GM10266 (cell line): ENCODE measurements at regions not wholly inside any gene's neighbourhood (a gene's known extent, or its start where the extent isn't known, plus 50 kb on each side); places are given as distances from the start of the nearest gene placed in this dataset.

ENCODE experiments used
- DNase-seq: peaks from one replicate; pipeline ENCODE4 v3.0.0; 2012; ENCODE audit errors: extremely low spot score
- TF ChIP-seq, protein P1 (sequence below): IDR thresholded peaks from 2 replicates; pipeline ENCODE4 v1.5.1; 2012; ENCODE audit warnings: mild to moderate bottlenecking, low read depth; ENCODE audit not compliant: control insufficient read depth, insufficient read depth; ENCODE audit errors: missing control alignments

DNA sequence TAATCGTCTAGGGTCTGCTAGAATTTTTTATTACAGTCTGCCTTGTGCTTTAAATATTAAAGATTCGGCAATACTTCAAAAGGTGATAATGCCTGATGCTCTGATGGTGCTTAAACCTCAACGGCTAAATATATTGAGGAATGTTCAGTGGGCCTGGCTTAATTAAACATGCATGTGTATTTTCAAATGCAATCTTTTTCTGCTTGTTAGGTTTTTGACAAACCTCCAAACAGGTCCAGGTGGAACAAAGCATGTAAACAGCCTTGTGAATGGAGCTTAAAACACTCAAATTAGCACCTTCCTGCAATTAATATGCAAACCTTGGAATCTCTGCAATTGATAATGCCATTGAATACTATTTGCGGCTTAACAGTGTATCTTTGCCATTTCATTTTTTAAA, 334.9 kb downstream of the BARHL2 start:
- no peak for DNase-seq
- TF ChIP-seq, protein P1, sequence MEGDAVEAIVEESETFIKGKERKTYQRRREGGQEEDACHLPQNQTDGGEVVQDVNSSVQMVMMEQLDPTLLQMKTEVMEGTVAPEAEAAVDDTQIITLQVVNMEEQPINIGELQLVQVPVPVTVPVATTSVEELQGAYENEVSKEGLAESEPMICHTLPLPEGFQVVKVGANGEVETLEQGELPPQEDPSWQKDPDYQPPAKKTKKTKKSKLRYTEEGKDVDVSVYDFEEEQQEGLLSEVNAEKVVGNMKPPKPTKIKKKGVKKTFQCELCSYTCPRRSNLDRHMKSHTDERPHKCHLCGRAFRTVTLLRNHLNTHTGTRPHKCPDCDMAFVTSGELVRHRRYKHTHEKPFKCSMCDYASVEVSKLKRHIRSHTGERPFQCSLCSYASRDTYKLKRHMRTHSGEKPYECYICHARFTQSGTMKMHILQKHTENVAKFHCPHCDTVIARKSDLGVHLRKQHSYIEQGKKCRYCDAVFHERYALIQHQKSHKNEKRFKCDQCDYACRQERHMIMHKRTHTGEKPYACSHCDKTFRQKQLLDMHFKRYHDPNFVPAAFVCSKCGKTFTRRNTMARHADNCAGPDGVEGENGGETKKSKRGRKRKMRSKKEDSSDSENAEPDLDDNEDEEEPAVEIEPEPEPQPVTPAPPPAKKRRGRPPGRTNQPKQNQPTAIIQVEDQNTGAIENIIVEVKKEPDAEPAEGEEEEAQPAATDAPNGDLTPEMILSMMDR: no peak

DNA sequence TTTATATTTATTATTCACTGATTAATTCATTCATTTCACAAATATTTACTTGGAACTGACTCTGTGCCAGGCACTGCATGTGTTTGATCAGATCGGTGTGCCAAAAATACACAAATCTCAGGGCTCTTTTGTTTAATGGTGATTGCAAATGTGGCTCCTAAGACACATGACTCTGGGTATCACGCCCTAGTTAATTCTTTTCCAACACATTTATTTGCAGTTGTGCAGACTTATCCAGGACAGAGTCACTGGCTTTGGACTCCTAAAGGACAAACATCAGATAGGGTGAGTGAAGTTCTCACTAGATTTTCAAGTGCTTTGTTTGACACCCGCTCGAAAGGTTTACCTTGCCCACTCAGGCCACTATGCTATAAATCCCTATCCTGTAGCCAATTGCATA, 335.5 kb downstream of the BARHL2 start:
- no peak for DNase-seq
- TF ChIP-seq, protein P1: no peak

DNA sequence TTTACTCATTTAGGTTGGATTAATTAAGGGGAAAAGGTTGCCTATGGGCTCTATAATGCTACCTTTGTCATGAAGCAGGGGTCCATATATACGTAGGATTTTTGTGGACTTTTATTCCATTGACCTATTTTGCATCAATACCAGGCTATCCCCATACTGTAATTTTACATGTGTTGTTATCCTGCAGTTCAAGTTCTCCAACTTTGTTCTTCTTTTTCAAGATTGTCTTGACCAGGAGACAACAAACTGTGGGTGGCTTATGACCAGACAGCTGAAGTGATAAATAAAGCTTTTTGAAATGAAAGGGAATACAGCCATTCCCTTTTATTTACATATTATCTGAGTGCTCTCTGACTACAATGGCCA, 345.7 kb downstream of the BARHL2 start:
- TF ChIP-seq, protein P1: no peak

DNA sequence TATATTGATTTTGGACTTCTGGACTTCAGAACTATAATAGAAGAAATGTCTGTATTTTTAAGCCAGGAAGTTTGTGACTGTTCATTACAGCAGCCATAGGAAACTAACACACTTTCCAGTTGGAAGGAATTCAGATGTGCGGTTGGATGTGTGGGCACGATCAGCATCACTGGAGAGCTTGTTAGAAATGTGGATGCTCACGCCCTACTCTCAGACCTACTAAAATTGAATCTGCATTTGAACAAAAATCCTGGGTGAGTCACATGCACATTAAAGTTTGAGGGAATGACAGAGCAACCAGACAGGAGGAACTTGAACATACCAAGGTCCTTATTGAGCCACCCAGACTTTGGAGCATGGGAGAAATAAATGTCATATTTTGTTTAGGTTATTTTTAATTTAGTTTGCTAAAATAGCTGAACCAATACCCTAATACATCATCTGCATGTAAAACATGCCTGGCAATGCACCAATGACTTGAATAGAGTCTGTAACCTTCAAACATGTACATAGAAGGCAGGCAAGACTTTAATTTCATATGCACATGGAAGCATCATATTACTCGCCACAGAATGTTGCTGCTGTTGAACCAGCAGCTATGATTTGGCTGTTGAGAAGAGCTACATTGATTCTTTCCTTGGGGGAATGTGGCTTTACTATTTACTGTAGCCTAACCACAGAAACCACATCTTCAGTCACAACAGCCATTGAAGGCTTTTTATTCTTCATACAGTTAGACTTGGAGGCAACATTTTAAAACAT, 346.2 kb downstream of the BARHL2 start:
- TF ChIP-seq, protein P1: no peak
- no peak for DNase-seq

More for the DNA sequence above, 345.7 kb downstream of the BARHL2 start:
- no peak for DNase-seq

DNA sequence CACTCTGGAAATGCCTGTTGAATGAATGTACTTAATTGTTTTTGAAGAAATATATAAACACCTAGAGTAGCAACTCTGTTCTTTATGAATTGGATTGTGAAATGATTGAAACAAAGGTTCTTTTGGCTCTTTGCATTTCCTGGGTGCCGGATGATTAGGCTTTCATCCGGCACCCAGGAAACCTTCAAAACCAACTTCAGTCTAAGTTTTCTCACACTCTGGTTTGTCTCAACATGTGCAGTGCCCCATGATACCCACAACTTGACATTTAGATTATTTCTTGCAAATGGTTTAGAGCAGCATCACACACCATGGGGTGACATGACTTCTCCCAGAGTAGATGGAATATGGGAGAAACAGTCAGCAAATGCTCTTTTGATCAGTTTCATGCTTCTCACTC, 354.9 kb downstream of the BARHL2 start:
- no peak for DNase-seq
- TF ChIP-seq, protein P1: no peak

DNA sequence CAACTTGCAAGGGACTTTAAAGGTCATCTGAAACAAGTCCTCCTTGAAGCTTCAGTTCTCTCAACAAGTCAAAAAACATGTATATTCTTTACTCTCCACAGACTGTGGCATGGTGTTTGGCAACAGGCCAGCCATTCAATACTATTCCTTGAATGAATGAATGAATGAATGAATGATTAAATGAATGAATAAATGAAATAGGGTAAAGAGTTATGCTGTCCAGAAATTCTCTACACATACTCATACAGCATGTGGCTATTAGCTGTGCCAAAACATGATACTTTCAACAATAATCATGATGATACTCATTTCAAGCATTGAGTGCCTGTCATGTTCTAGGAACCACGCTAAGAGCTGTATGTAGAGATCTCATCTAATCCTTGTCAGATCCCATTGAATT, 356.1 kb downstream of the BARHL2 start:
- DNase-seq: no peak
- TF ChIP-seq, protein P1: no peak

DNA sequence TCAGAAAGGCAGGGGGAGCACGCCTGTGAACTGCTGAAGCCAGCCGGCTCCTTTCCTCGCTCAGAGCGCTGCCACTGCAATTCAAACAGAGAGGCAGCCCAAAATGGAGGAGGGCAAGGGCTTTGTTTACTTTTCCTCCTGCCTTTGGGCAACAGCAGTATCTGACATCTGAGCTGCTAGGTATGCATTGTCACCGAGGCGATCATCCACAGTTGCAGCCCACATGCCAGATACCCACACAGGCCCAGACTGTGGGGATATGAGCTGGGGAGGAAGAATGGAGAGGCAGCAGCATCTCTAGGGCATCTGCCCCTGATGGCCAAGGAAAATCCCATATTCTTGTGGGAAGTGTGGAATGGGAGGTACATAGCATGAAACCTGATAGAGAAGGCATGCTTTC, 357.1 kb downstream of the BARHL2 start:
- DNase-seq: no peak
- TF ChIP-seq, protein P1: no peak
